ENCODE measurements at regions not wholly inside any gene's neighbourhood (a gene's known extent, or its start where the extent isn't known, plus 50 kb on each side); places are given as distances from the start of the nearest gene placed in this dataset.

GRCh38 chr5:120108586-120109248 is 355.4 kb upstream of the PRR16 start:
- Histone ChIP-seq H3K27me3 (ENCODE audit: control insufficient read depth in 1 of 2, insufficient read depth in 2 of 2, low read length in 2 of 2) (no peaks in the 10 kb centered on the region), H3K9me3 (ENCODE audit: low read length) (no peaks in the 10 kb centered on the region), H3K4me3 (replicated peaks in 1 of 3; ENCODE audit: insufficient read depth in 1 of 3, low read depth in 2 of 3, low read length in 3 of 3) (no peak overlapping the region), H3K36me3 (replicated peaks in 1 of 2; ENCODE audit: control insufficient read depth in 1 of 2, insufficient read depth in 2 of 2, low read length in 2 of 2) (no peaks in the 10 kb centered on the region), H3K9ac (ENCODE audit: insufficient read depth, low read depth, low read length) (no peak overlapping the region), H3K27ac (ENCODE audit: extremely low read length, insufficient read depth, low read length) (no peak overlapping the region), H3K4me1 (ENCODE audit: insufficient read depth, low read length) (no peaks in the 10 kb centered on the region), H4K20me1 (ENCODE audit: insufficient read depth, low read length) (no peaks in the 10 kb centered on the region), H3K4me2 (ENCODE audit: low read depth, low read length) (no peak overlapping the region), H3K79me2 (ENCODE audit: insufficient read depth, low read length) (no peaks in the 10 kb centered on the region), H2AFZ (ENCODE audit: low read length) (no peak overlapping the region)
- ATAC-seq (no peak), DNase-seq (ENCODE audit: low spot score) (no peak), FAIRE-seq (no peak)
- POLR2A ChIA-PET, result no interaction called here
- WGBS (ENCODE audit: low lambda C conversion rate), result 5% methylated on average over 4 of the region's 4 CpGs
- intact Hi-C loops (cut with micrococcal nuclease; ENCODE audit: unreplicated experiment), result no loop called here
- in situ Hi-C loops (cut with HindIII; ENCODE audit: extremely low pct_ligation_motif_present, low pct_unique_long_range_greater_than_20kb), result no loop called here
- no TSS peak for BruUV-seq (replicated peaks)
- CTCF ChIA-PET (ENCODE audit: low intra/inter-chr PET ratio, low total read pairs), result no interaction called here
- TF ChIP-seq POLR2AphosphoS2 (IDR thresholded peaks at IDR 0.05; ENCODE audit: low read depth, low read length) (no peak), PCBP1 (IDR thresholded peaks at IDR 0.05; ENCODE audit: borderline replicate concordance, low read depth, low read length) (no peak), MXD1 (CRISPR knock-in tag; IDR thresholded peaks at IDR 0.05) (no peak), ZNF121 (CRISPR knock-in tag; IDR thresholded peaks at IDR 0.05) (no peak), NCOR1 (IDR thresholded peaks at IDR 0.05; ENCODE audit: borderline replicate concordance, low read length) (no peak), ZNF138 (CRISPR knock-in tag; IDR thresholded peaks at IDR 0.05; ENCODE audit: low read depth) (no peak), PAXIP1 (CRISPR knock-in tag; conservative IDR thresholded peaks at IDR 0.05) (no peak), RFX5 (IDR thresholded peaks at IDR 0.05; ENCODE audit: low read depth, low read length) (no peak), ZSCAN30 (CRISPR knock-in tag; IDR thresholded peaks at IDR 0.05) (no peak), HNF4G (IDR thresholded peaks at IDR 0.05; ENCODE audit: borderline replicate concordance, low read depth, low read length) (no peak), HNF4G (CRISPR knock-in tag; IDR thresholded peaks at IDR 0.05; ENCODE audit: borderline replicate concordance, low read depth) (no peak), HOXA3 (CRISPR knock-in tag; IDR thresholded peaks at IDR 0.05) (no peak), ZNF761 (CRISPR knock-in tag; conservative IDR thresholded peaks at IDR 0.05) (no peak), TRAFD1 (CRISPR knock-in tag; IDR thresholded peaks at IDR 0.05; ENCODE audit: borderline replicate concordance) (no peak), FOXK1 (CRISPR knock-in tag; IDR thresholded peaks at IDR 0.05; ENCODE audit: borderline replicate concordance, low read depth) (no peak)

Data from HepG2 (cell line).